Suppressor macrophage treated with lipopolysaccharide for 4 hours (primary cell): ENCODE measurements at regions not wholly inside any gene's neighbourhood (a gene's known extent, or its start where the extent isn't known, plus 50 kb on each side); places are given as distances from the start of the nearest gene placed in this dataset.

ENCODE experiments used
- DNase-seq: peaks from one replicate; pipeline ENCODE4 v3.0.0-alpha.2; 2020

DNA sequence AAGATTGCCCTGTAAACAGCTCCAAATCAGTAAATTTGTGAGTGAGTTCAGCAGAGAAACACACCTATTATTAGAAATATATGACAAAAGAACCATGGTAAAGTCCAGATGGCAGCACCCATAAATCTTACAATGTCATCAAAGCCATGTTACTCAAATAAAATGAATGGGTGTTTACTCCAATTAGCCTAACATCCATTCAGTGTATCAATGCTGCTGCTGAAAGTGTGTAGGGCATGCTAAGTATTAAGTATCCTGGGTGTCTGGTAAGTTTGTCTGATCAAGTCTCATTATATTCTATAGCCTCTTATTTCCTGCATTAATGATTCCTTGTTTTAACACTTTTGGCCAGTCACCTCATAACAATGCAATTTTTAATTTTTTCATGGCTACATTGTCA is 185.5 kb upstream of the STEAP4 start:
- no peak for DNase-seq

DNA sequence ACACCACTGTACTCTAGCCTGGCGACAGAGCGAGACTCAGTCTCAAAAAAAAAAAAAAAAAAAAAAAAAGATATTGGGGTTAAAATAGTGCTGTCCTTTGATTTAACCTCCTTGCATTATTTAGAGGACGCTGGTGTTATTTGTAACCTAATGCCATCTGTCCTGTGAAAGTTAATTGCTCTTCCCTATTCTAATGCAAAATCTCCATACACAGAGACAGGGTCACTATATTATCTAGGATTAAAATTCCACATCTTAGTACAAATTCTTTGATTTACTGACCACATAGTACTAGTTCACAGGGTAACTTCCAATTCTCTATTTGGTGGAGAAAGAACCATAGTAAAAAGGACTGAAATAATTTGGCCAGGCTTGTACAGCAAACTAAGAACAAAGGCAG is 184.2 kb upstream of the STEAP4 start:
- DNase-seq, result no peak

DNA sequence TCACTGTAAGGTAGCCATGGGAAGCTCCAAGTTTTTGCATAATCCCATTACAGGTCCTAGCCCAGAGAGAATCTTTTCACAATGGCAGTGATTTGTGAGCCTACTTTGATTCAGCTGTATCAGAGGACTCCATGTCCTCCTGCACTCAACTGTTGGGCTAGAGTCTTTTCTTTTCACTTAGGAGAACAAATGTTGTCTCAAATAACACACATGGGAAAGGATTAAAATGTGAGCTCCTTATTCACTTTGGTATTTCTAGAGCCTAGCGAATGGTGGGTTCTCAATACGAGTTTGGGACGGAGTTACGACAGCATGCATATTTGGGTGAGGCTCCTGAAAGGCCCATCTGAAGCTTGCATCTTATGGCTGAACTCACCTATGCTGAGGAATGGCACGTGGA is 183.5 kb upstream of the STEAP4 start:
- DNase-seq, result no peak

DNA sequence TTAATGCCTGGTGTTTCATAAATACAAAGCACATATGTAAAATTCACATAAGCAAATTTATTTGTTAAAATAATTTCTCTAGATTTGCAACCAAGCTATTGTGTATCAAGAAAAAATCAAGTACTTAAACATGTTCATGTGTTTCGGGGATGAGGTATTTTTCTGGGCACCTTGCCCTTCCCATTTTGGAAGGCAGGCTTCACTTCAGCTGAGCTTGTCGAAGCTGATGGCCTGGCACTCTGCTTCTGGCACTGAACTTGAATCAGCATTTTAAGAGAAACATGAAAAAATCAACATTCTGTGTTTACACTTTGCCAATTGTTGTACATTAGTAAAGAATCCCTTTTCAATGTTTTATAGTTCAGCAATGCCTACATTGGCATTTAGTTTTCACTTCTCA is 179.1 kb upstream of the STEAP4 start:
- DNase-seq, result no peak

DNA sequence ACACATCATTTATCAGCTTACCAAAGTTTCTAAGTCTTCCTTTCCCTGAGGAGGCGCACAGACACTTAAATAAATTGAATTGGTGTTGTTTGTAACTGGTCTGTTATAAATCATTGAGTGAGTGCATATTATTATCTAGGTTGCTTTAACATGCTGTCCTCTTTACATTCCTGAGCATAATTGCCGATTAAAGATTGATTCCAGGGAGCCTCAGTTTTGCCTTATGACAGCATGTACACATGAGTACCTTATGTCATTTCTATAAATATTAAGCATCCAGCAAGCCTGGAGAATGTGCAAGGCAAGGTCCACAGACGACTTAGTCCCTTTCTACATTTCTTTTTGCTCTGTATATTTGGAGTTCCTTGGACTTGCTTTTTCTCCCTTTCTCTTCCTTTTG is 177.9 kb upstream of the STEAP4 start:
- no peak for DNase-seq

DNA sequence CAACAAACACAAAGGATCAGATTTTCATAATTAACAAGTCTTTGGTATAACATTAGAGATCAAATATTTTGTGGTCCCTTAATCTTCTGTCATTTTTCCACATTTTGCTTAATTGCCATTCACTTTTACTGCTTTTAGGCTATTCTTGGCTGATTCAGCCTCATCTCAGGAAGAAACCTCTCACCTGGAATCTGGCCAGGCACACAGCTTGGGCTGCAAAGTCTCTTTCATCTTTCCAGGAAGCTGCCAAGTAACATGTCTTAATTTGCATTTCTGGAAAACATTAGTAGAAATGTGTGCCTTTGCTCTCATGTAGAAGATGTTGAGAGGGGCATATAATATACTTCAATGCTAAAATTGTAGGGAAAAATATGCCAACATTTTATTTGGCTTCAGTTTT is 174.2 kb upstream of the STEAP4 start:
- DNase-seq, result no peak

DNA sequence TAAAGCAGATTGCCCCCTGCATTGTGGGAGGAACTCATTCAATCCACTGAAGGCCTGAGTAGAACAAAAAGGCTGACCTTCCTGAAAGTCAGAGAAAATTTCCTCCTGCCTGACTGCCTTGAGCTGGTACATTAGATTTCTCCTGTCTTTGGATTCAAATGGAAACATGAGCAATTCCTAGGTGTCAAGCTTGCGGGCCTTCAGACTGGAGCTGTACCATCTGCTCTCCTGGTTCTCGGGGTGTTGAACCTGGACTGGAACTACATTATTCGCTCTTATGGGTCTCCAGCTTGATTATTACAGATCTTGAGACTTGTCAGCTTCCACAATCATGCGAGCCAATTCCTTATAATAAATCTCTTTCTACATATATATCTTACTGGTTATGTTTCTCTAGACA is 173.6 kb upstream of the STEAP4 start:
- DNase-seq, result no peak

DNA sequence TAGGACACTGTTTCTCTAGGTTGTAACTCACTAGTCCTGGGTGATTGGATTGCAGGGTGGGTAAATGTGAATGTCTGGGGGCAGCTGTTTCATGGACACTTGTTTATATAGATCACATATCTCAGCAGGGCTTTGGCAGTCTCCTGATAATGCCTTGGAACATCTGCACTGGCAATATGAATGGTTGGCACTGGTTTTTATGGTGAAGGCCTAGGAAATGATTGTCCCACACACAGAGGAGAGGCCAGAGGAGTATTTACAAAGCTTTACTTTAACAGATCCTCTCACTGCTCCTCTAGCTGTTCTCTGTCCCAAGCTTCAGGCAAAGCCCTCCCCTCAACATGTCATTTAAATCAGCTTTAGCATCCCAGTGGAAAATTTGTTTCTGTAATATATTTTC is 171.3 kb upstream of the STEAP4 start:
- DNase-seq, result no peak

DNA sequence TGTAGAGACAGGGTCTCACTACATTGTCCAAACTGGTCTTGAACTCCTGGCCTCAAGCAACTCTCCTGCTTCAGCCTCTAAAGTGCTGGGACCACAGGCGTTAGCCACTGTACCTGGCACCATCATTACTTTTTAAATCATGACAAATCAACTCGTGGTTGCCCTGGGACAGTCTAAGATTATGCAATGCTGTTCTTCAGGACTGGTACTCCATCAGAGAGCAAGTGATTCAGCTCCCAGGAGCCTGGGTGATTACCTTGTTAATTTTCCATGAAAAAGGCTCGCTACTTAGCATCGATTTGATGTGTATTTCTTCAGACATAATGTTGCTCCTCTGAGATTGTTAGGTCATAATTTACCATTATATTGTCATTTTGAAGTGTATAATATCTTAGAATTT is 158.9 kb upstream of the STEAP4 start:
- DNase-seq, result no peak

DNA sequence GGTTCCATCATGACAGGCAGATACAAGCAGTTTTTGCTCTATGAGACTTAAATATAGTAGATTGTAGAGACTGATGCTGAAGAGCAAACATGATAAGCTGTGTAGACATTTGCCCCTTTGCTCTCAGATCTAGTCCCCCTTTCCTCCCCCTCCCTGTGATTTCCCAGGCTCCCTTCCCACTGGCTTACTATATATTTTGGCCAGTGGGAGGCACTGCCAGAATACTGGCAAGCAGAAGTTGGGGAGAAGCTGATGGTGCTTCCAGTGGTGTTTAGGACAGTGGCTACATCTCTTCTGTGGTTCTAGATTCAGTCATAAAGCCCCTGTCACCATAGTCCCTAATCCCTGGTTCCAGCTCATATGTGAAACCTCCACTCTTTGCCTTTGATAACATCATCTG is 156.1 kb upstream of the STEAP4 start:
- no peak for DNase-seq

DNA sequence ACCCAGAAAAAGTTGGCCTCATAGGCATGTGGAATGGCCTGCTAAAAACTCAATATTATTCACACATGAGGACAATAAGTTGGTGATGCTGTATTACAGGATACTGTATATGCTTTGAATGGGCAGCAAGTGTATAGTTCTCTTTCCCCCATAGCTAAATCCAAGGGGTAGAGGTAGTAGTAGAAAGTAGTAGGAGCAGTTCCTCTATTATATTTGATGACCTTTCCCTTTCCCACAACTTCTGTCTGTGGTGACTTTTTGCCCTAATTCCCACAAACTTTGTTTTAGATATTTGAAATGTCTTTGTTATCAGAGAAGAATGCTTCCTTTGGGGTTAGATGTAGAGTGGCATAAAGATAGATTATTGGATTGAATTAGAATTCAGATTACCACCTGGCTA is 154.0 kb upstream of the STEAP4 start:
- no peak for DNase-seq

DNA sequence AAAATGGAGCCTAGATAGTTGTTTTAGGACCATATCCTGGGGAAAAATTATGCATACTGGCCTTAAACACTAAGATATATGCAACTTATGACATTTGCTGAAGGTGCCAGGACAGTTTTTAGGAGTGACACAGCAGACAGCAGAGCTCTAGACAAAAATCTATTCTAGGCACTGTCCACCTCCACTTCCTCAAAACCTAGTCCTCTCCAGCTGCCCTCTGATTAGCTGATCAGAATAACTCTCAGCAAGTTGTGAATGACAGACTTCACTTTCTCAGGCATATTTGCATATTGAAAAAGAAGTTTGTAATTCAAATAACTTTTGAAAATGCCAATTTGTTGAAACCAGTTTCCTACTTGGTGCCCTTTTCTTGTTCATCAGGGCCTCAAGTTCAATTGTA is 152.3 kb upstream of the STEAP4 start:
- peak; percentile 22 for DNase-seq

DNA sequence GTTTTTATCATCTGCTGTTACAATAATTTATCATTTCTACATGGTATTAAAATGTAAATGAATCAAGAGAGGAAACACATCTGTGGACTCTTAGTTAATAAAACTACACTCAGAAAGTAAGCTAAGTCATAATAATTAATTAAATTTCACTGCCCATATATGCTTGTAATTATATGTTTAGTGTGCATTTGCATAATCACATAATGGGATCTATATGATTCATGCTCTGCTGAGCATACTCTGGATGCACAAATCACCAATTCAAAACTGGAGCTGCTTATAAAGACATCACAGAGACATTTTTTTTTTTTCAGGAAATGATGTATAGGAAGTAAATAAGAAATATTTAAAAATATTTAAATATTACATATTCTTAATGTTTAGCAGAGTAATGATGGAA is 151.6 kb upstream of the STEAP4 start:
- no peak for DNase-seq

DNA sequence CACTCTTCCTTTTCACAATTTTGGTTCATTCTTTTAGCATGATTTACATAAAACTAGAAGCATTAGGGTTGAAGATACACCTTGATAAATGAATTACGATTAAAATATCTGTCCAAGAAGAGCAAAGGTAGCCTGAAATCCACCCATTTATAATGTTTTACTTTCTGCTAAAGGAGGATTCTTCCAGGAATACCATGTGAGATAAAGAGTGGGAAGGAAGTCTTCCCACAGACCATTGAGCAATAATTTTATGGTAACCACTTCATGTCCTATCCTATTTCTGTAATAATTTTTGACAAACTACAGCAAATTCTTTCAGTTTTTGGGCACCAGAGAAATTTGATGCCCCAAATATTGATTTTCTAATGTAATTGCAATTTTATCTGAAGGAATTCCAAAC is 150.6 kb upstream of the STEAP4 start:
- peak; percentile 5 for DNase-seq

DNA sequence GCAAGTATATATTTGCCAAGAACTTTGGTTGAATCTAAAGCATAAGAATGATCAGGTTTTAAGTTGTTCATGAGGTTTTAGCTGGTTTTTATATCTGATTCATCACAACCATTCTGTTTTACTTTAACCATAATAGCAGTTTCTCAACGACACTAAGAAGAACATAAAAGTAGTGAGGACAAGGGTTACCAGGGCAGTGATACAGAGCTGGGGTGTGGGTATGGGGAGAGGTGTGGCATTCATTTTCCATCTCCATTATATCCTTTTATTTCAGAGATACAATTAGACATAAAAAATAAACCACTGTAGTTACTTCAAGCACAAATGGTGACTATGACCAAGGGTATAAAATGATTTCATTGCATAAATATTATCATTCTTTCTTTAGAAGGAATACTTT is 149.8 kb upstream of the STEAP4 start:
- DNase-seq, result no peak

DNA sequence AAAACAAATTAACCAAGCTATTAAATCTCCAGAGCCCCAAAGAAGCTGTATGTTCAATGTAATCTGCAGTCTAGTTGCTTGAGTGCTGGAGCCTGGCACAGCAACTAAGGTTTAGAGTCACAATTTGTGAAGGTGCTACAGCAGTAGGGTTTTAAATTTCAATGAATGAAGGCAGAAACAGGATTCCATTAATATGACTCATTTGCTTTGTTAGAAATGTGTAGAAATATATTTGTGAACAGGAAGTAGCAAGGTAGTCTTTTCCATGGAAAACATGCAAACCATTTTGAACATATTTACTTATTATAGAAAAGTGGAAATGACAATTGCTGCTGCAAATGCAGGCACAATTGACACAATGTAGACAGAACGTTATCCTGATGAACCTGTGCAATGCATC is 149.0 kb upstream of the STEAP4 start:
- DNase-seq, result no peak

DNA sequence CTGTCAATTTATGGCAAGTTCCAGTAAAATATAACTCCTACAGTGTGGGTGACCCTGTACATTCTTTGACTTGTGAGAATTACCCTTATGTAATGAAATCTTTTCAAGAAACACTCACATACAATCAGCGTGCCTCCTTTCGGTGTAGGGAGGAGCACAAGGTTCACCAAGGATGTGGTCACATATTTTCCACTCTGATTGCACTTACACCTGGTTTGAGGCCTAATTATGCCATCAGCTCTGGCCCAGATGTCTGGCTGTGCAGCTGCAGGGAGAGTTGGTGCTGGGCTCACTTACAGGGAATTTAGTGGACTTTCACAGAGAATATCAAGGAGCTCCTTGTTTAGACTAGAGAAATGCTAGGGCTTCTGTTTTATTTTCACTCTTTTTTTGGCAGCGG is 146.0 kb upstream of the STEAP4 start:
- no peak for DNase-seq

DNA sequence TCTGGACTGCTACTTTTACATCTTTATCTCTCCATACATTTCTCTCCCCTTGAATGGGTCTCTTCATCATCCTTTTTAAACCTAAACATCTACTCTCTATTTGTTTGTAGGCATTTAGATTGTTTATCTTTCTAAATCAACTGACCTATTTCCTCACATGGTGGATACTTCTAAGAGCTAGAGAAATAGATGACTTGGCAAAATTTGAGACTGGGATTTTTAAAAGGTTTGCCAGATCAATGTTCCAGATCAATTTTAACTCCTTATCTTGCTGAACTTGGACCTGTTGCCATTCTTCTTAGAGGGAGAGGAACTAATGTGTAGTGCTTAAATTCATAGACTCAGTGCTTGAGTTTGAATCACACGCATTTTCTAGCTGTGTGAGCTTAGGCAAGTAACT is 144.2 kb upstream of the STEAP4 start:
- DNase-seq, result no peak

DNA sequence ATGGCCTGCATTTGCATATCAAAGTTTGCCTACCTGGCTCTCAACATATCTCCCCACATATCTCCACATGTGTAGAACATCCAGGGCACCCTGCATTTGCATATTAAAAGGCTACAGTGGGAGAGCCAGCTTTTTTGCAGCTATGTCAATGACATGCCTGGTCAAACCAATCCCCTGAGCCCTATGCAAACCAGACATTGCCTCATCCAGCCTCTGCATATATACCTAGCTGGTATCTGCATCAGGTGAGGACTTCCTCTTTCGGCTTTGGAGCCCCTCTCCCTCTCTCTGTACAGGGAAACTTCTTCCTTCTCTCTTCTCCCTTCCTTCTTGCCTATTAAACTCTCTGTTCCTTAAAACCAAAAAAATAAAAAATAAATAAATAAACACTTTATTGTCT is 142.7 kb upstream of the STEAP4 start:
- no peak for DNase-seq

DNA sequence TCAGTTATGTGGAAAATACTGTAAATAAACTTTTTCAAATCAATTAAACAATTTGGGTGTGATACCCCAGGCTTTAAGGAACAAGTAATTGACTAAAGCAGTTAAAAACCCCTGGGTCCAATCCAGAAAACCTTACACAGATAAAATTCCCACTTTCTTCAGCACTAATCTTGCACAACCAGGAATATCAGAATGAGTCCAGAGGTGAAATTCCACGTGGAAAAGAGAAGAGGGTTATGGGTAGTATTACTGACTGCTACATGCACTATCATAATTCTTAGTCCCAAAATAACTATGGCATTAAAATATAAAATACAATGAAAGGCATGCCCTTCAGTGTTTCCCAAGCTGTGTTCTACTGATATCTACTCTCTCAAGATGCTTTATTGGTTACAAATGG is 135.7 kb upstream of the STEAP4 start:
- no peak for DNase-seq

DNA sequence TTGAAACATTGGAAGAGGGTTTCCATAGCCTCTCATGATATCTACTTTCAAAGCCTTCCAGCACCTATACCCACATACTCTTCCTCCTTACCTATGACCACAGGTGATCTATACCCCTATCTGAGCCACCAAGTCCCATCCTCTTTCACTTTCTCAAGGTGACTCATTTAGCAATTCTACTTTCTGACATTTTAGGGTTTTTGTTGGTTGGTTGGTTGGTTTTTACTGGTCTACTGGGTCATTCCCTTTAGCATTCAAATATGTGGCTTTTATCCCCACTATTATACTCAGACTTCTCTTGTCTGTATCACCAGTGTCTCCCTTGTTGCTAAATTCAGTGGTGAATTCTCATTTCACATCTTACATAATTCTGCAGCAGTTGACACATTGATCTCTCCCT is 130.4 kb upstream of the STEAP4 start:
- no peak for DNase-seq

DNA sequence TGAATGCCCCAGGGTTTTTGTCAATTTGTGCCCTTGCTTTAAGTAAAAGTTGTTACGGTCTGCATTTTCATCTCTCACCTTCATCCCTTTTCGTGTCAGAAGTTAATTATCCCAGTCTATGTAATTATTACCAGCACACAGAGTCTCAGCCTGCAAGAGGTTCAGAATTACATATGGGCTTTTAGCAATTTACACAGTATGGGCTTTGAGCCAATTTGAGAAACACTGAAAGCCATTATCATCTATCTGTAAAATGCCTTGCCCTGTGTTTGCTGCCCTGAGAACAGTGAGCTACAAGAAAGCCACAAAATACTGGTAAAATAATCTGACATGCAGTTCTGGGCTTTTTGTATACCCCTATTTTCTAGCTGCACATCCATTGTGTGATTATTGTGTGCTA is 125.6 kb upstream of the STEAP4 start:
- DNase-seq, result no peak

DNA sequence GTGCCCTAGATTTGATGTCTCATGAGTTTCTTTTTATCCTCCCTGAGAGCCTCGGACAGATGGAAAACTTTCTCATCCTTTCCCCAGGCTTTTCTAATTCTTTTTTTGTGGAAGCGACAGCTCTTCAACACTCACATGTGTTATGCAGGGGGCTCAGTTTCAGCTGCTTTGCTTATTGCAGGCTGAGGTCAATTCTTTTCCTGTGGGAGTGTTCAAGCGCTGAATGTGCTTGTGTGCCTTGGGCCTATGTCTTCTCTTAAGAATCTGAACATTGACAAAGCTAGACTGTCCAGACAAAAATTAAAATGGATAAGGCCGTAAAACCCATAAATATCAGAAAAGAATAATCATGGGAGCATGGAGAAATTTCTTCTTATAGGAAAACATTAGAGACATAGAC is 125.2 kb upstream of the STEAP4 start:
- DNase-seq, result no peak

DNA sequence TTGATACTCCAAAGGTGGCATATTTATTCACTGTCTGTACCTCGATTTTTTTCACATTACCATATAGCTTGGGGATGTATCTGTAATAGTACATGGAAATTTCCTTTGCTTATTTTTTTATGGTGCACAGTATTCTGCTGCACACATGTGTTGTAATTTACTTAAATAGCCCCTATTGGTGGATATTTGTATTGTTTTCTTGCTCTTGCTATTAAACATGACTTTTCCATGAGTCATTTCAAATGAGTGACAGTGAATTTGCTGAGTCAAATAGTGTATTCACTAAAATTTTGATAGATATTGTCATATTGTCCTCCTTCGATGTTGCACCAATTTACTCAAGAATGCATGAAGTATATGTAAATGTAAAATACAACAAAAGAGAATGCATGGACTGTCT is 122.7 kb upstream of the STEAP4 start:
- no peak for DNase-seq

DNA sequence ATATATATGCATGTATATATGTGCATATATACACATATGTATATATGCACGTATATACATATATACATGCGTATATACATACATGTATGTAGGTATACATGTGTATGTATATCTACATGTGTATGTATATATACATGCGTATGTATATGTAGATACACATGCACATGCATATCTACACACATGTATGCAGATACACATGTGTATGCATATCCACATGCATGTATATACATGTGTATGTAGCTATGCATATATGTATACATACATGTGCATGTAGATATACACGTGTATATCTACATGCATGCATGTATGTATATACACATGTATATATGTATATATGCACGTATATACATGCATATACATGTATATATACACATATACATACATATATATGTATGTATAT is 95.8 kb upstream of the STEAP4 start:
- DNase-seq, result no peak

DNA sequence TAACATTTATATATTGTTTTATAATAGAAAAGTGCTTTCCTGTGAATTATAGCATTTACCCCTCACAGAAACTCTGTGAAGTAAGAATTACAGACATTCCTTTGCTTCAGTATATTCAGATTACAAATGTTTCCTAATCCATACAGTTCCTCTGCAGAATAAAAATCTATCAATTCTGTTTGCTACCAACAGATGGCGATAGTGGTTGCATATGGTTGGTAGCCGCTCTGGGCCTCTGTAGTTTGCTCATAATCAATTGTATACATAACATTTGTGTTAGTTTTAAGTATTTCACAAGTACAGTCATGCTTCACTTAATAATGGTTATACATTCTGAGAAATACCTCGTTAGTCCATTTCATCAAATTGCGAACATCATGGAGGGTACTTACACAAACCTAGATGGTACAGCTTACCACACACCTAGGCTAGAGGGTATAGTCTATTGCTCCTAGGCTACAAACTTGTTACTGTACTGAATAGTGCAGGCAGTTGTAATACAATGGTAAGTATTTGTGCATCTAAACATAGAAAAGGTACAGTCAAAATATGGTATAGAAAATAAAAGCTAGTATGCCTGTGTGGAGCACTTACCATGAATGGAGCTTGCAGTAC is 94.4 kb upstream of the STEAP4 start:
- DNase-seq, result peak; percentile 49
